ENCODE measurements at regions not wholly inside any gene's neighbourhood (a gene's known extent, or its start where the extent isn't known, plus 50 kb on each side); places are given as distances from the start of the nearest gene placed in this dataset.

DNA sequence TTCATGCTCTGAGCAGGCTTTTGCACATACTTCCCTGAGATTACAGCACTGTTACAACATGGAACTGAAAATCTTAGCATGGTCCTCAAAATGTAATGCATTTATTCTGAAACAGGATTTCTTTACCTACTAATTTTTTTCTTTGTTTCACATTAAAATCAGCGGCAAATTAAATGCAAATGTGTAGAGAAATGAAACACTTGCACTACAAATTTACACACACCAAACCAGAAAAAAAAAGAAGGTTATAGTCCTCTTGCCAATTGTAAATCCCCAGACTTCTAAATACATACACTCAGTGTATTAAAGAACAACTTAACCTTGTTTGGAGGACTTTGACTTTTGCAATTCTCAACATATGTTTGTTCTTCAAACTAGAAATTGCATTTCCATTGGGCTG lies 210.9 kb upstream of the TBX18 start:
- no peak for TF ChIP-seq CTCF (conservative IDR thresholded peaks at IDR 0.05; ENCODE audit: low read depth, low read length)
- no peak for TF ChIP-seq POLR2A (IDR thresholded peaks at IDR 0.05; ENCODE audit: low read depth, low read length)

Data from IMR-90 (cell line).